Esophagus muscularis mucosa (tissue), 4 donors: ENCODE measurements at regions not wholly inside any gene's neighbourhood (a gene's known extent, or its start where the extent isn't known, plus 50 kb on each side); places are given as distances from the start of the nearest gene placed in this dataset.

Source experiments
- DNase-seq: peaks from one replicate; pipeline ENCODE4 v3.0.0-alpha.2; 2017; ENCODE audit errors: extremely low spot score
- H3K27ac ChIP-seq, 4 donors: fragments of 200-600 bp; sonication (generic); replicated peaks in 1 of 4; 1 replicate in 3 of 4; 2 replicates in 1 of 4; pipeline ENCODE4 v1.5.1; 2016 to 2019; ENCODE audit warnings: mild to moderate bottlenecking in 1 of 4
- H3K27me3 ChIP-seq, 4 donors: fragments of 200-600 bp; sonication (generic); one replicate each; pipeline versions ENCODE4 v1.5.1 to v1.6.0; 2016 to 2019
- H3K36me3 ChIP-seq, 4 donors: fragments of 200-600 bp; sonication (generic); one replicate each; pipeline ENCODE4 v1.5.1; 2016 to 2019
- H3K4me1 ChIP-seq, 4 donors: fragments of 200-600 bp; sonication (generic); one replicate each; pipeline ENCODE4 v1.5.1; 2016 to 2019
- H3K4me3 ChIP-seq, 4 donors: fragments of 200-600 bp; sonication (generic); 1 replicate in 2 of 4; 2 replicates in 2 of 4; pipeline ENCODE4 v1.5.1; 2016 to 2019; ENCODE audit warnings: mild to moderate bottlenecking in 4 of 4, moderate library complexity in 1 of 4
- H3K9me3 ChIP-seq, 4 donors: fragments of 200-600 bp; sonication (generic); 1 replicate in 3 of 4; 2 replicates in 1 of 4; pipeline ENCODE4 v1.5.1; 2016 to 2019
- EP300 ChIP-seq: sonication (generic); formaldehyde crosslinking; IDR thresholded peaks from one replicate; pipeline ENCODE4 v1.6.1; 2017; ENCODE audit warnings: antibody characterized with exemption
- POLR2A ChIP-seq: fragments of 450-650 bp; IDR thresholded peaks from one replicate; pipeline ENCODE4 v1.6.1; 2017; ENCODE audit warnings: antibody characterized with exemption, moderate library complexity, mild to moderate bottlenecking, low read depth
- POLR2AphosphoS5 ChIP-seq, 2 donors: sonication (generic); formaldehyde crosslinking; IDR thresholded peaks; one replicate each; pipeline ENCODE4 v1.6.1; 2017; ENCODE audit warnings: antibody characterized with exemption in 2 of 2
- WGBS: methylation state at CpG from one replicate; pipeline ENCODE4 v1.1.5; 2018; 5-methylcytosine and 5-hydroxymethylcytosine counted together
- intact Hi-C: fragments of 100-400 bp; cut with DNase I; formaldehyde crosslinking; loops from one replicate; pipeline ENCODE4 v1.15.1; 2023
- TF ChIP-seq, protein P1 (sequence below), 3 experiments: fragments of 200-600 bp in 2 of 3; fragments of 450-650 bp in 1 of 3; sonication (generic) in 2 of 3; IDR thresholded peaks; one replicate each; pipeline ENCODE4 v1.5.1; 2017 to 2019; ENCODE audit warnings: antibody characterized with exemption in 3 of 3, mild to moderate bottlenecking in 2 of 3, moderate library complexity in 1 of 3

- H3K4me1 ChIP-seq: no peaks in the 10 kb centered on the region
- TF ChIP-seq, protein P1, sequence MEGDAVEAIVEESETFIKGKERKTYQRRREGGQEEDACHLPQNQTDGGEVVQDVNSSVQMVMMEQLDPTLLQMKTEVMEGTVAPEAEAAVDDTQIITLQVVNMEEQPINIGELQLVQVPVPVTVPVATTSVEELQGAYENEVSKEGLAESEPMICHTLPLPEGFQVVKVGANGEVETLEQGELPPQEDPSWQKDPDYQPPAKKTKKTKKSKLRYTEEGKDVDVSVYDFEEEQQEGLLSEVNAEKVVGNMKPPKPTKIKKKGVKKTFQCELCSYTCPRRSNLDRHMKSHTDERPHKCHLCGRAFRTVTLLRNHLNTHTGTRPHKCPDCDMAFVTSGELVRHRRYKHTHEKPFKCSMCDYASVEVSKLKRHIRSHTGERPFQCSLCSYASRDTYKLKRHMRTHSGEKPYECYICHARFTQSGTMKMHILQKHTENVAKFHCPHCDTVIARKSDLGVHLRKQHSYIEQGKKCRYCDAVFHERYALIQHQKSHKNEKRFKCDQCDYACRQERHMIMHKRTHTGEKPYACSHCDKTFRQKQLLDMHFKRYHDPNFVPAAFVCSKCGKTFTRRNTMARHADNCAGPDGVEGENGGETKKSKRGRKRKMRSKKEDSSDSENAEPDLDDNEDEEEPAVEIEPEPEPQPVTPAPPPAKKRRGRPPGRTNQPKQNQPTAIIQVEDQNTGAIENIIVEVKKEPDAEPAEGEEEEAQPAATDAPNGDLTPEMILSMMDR (IDR thresholded peaks at IDR 0.05): no peak
- TF ChIP-seq POLR2AphosphoS5 (IDR thresholded peaks at IDR 0.05) (no peak), EP300 (no peak), POLR2A (no peak)
- no peak for DNase-seq
- intact Hi-C loops: no loop called here
- no peaks in the 10 kb centered on the region for H3K27me3 ChIP-seq
- WGBS: 87% methylated on average over 4 of the region's 4 CpGs
- H3K36me3 ChIP-seq: no peaks in the 10 kb centered on the region
- H3K27ac ChIP-seq: no peak overlapping the region
- H3K4me3 ChIP-seq: no peak overlapping the region
- H3K9me3 ChIP-seq: no peaks in the 10 kb centered on the region
Measured at GRCh38 chr13:72253754-72254153, 386.8 kb upstream of the DACH1 start.

DNA sequence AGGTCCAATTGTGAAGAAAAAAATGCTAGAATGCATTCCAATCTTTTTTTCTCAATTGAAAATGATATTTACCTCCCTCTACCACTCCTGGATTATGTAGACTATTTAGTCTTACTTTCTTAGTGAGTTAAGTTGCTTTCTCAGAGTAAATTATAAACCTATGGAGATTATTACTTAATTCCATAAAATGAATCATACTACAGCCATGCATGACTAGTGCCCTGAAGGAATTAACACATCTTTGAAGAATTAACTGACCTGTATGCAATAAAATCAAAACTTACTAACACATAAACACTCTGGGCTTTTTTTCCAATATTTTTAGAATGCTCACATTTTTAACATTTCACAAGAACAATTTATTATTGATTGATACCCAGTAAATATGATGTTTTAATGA lies 379.4 kb upstream of the DACH1 start:
- no peak for TF ChIP-seq POLR2AphosphoS5 (IDR thresholded peaks at IDR 0.05)
- TF ChIP-seq POLR2A: no peak
- TF ChIP-seq EP300: no peak
- TF ChIP-seq, protein P1 (IDR thresholded peaks at IDR 0.05): no peak
- intact Hi-C loops: no loop called here
- no peak for DNase-seq
- H3K27ac ChIP-seq: no peak overlapping the region
- H3K4me3 ChIP-seq: no peak overlapping the region
- H3K36me3 ChIP-seq: no peaks in the 10 kb centered on the region
- H3K27me3 ChIP-seq: no peaks in the 10 kb centered on the region
- H3K4me1 ChIP-seq: no peaks in the 10 kb centered on the region
- no peaks in the 10 kb centered on the region for H3K9me3 ChIP-seq

GRCh38 chr13:72244788-72245187 lies 377.8 kb upstream of the DACH1 start:
- intact Hi-C loops: no loop called here
- TF ChIP-seq EP300 (no peak), POLR2A (no peak), POLR2AphosphoS5 (IDR thresholded peaks at IDR 0.05) (no peak)
- TF ChIP-seq, protein P1 (IDR thresholded peaks at IDR 0.05): no peak
- DNase-seq: no peak
- Histone ChIP-seq H3K27me3 (peaks cover 0 to 2% (median 0%) of the 10 kb centered on the region in 4 donors), H3K27ac (no peak overlapping the region), H3K36me3 (no peaks in the 10 kb centered on the region), H3K9me3 (no peaks in the 10 kb centered on the region), H3K4me1 (no peaks in the 10 kb centered on the region), H3K4me3 (no peak overlapping the region)
- WGBS: 86% methylated on average over 3 of the region's 3 CpGs

- Histone ChIP-seq H3K9me3 (no peaks in the 10 kb centered on the region), H3K4me1 (no peaks in the 10 kb centered on the region), H3K27ac (no peak overlapping the region), H3K36me3 (no peaks in the 10 kb centered on the region), H3K4me3 (no peak overlapping the region), H3K27me3 (no peaks in the 10 kb centered on the region)
- 82% methylated on average over 3 of the region's 3 CpGs for WGBS
- no peak for TF ChIP-seq POLR2A
- TF ChIP-seq, protein P1 (IDR thresholded peaks at IDR 0.05): no peak
- no peak for TF ChIP-seq EP300
- TF ChIP-seq POLR2AphosphoS5 (IDR thresholded peaks at IDR 0.05): no peak
- no peak for DNase-seq
- intact Hi-C loops: no loop called here
Measured at GRCh38 chr13:72230131-72230530, 363.1 kb upstream of the DACH1 start.

DNA sequence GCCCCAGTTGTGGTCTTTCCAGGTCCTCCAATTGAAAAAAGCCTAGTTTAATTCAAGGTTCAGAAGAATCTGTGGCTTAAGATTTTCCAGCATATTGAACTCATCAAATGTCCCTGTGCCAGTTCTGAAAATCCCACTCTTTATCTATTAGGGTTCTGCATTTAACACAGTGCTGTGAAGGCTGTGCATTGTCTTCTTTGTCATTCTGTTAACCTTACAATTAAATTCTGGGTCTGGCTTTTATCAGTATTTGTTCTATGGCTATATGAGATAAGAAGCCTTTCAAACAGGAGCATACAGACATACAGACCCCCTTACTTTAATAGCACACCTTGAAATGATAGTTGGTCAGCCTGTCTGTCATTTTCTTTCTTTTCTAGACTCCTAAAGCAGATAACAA lies 362.1 kb upstream of the DACH1 start:
- no peak overlapping the region for H3K4me3 ChIP-seq
- no peaks in the 10 kb centered on the region for H3K4me1 ChIP-seq
- no peak overlapping the region for H3K27ac ChIP-seq
- intact Hi-C loops: no loop called here
- no peak for DNase-seq
- no peaks in the 10 kb centered on the region for H3K36me3 ChIP-seq
- TF ChIP-seq POLR2A (no peak), POLR2AphosphoS5 (IDR thresholded peaks at IDR 0.05) (no peak), EP300 (no peak)
- TF ChIP-seq, protein P1 (IDR thresholded peaks at IDR 0.05): no peak
- H3K9me3 ChIP-seq: no peaks in the 10 kb centered on the region
- H3K27me3 ChIP-seq: no peaks in the 10 kb centered on the region
